Glomerular endothelial cell (primary cell): ENCODE measurements at regions not wholly inside any gene's neighbourhood (a gene's known extent, or its start where the extent isn't known, plus 50 kb on each side); places are given as distances from the start of the nearest gene placed in this dataset.

ENCODE experiments used
- DNase-seq: peaks from one replicate; pipeline ENCODE4 v3.0.0-alpha.2; 2011; ENCODE audit warnings: low read depth, low spot score; ENCODE audit errors: extremely low read depth

- no peak for DNase-seq
These were observed 85.6 kb downstream of the CD8B2 start for GRCh38 chr2:106572541-106573450.

GRCh38 chr2:106573773-106574172 lies 86.6 kb downstream of the CD8B2 start:
- DNase-seq = no peak

DNA sequence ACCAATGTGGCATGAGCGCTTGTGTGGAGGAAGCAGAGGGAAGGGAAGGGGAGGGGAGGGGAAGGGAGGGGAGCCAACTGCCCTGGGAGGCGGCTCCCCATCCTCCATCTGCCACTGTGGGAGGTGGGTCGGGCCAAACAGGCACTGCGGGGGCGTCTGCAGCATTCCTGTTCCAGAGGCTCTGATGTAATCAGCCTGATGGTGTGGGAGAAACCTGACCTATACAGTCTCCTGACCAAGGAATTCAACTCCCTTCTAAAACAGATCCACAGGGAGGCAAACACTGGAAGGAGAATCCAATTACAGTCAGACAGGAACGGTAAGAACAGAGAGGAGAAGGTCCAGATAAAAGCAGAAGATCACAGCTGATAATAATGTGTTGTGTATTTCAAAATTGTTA lies 88.8 kb downstream of the CD8B2 start:
- DNase-seq = no peak

- no peak for DNase-seq
These were observed 90.1 kb downstream of the CD8B2 start for GRCh38 chr2:106577255-106577651.

- DNase-seq = no peak
These were observed 92.6 kb downstream of the CD8B2 start for GRCh38 chr2:106579750-106580197.

DNA sequence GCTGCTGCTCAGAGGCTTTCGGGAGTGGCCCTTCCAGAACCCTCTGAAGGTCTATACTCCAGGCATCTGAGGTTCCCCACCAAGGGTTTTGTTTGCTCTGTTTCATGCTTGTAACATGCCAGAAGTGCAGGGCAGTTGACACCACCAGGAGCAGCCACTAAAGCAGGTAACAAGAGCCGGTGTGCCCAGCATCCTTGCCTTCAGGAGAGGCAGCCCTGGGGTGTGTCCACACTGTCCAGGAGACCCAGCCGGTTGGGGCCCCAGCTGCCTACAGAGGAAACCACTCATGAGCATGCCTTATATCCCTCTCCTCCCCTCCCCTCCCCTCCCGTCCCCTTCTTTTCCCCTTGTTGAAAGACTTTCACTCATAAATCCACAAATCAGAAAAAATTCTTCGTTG lies 93.1 kb downstream of the CD8B2 start:
- no peak for DNase-seq

DNA sequence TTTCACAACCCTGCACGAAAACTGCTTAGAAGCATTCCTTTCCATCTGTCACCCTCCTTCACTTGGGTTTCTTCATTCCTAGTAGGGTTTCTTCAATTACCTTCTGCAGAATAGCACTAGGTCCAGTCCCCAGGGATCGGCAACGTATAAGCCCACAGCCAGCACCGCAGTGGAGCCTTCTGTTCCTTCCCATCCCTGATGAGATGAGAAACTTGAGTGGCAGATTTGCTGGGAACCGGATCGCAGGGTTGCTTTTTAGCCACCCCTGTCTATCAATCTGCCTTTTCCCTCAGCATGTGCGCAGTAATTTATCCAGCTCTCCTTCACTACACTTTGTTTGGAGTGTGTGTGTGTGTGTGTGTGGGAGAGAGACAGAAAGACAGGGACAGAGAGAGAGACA lies 94.2 kb downstream of the CD8B2 start:
- DNase-seq = no peak

DNA sequence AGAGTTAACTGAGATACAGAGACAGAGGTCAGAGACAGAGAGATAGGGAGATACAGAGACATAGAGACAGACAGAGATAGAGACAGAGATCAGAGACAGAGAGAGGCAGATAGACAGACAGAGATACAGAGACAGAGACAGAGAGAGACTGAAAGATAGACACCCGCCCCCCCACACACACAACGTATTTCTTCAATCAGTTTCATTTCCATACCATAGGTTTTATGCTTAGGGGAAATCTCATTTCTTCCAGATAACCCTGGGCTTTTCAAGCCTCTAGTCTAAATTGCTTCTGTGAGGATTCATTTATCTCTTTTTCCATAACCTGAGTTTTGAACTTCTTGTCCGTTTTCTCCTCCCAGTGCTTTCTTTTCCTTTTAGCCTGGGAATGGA lies 94.6 kb downstream of the CD8B2 start:
- no peak for DNase-seq

DNA sequence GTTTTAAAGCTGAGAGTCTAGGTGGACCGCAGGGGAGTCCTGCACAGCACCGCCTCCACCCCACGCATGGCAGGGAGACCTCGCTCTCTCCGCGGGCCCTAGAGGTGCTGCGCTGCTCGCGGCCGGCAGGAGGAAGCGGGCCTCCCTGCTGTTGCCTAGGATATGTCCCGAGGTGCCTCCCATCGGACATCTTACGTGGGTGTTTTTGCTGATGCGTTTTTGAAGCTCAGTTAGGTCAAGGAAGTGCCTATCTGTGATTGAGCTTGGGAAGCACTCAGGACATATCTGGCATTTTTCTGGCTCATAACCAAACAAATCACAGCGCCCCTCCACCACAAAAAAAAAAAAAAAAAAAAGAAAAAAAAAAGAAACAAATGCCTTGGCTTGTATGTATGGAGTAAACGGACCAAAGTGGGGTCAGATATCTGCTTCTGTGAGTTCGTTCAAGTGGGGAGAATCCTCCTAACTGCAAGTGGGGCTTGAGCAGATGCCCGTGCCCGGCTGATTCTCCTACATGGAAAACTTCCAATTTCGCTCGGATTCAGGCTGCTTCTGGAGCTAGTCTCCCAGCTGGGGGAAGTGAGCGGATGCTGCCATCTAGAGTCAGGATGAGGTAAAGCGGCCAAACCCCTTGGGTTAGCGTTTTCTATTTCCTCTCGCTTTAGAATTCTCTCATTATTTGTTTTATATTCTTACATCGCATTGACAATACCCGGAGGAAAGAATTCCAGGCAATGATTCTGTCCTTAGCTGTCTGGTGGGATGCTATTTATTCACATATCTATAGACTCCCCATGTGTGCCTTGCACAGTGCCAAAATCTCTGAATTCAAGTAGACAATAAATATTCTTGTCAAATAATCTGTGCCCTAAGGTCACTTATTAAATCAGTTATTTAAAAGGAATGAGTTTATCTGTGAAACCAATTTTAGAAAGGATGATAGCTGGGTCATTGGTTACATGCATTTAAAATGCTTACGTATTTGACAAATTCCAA lies 95.3 kb downstream of the CD8B2 start:
- peak; percentile 67 for DNase-seq

GRCh38 chr2:106584304-106584954 lies 97.3 kb downstream of the CD8B2 start:
- DNase-seq = no peak

GRCh38 chr2:106596844-106597243 lies 109.7 kb downstream of the CD8B2 start:
- no peak for DNase-seq

- DNase-seq = no peak
These were observed 112.4 kb downstream of the CD8B2 start for GRCh38 chr2:106599540-106599939.

- no peak for DNase-seq
These were observed 114.9 kb downstream of the CD8B2 start for GRCh38 chr2:106602042-106602441.

DNA sequence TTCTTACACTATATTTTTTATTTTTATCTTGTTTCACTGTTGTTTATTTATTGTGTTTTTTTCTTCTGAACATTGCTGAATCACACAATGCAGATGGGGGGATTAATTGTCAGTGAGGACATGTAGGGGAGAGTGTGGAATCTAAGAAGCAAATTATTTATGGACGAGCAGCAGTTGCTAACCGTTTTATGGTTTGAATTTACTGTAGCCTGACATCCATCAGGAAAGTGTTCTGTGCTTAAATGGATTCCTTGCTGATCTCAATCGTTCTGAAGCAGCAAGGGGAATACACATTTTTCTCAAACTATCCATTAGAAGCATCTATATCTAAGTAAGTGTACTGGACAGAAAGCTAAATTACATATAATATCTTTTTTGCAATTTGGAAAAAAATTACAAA lies 119.5 kb downstream of the CD8B2 start:
- DNase-seq = no peak

DNA sequence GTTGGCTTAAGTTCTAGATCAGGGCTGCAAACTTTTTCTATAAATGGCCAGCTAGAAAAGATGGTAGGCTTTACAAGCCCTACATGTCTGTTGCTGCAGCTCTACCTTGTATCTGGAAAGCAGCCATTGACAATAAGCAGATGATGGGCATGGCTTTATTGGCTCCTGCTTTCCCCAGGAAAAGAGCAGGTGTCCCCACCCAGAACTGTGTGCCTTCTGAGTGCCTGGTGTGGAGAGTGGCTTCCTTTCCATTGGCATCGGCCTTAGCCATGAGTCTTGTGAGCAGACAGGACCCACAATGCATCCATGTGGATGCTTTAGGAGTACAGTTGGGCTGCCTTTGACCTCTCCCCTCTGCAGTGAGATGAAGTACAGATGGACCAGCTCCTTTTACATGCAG lies 120.2 kb downstream of the CD8B2 start:
- no peak for DNase-seq

GRCh38 chr2:106609780-106610179 lies 122.6 kb downstream of the CD8B2 start:
- DNase-seq = no peak

- DNase-seq = no peak
These were observed 127.5 kb downstream of the CD8B2 start for GRCh38 chr2:106614511-106615291.

DNA sequence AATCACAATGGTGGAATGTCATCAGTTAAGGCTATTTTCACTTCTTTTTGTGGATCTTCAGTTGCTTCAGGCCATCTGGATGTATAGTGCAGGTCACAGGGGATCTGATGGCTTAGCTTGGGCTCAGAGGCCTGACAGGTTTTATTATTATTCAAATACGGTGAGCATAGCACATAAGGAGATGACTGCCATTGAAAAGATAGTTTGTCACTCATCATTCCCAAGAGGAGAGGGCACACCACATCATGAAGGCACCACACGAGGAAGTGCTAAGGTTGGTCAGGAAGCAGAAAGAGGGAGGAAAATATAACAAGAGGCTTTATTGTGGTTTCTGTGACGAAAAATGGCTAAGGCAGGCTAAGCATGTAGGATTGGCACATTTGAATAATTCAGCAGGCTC lies 131.4 kb downstream of the CD8B2 start:
- DNase-seq = no peak

DNA sequence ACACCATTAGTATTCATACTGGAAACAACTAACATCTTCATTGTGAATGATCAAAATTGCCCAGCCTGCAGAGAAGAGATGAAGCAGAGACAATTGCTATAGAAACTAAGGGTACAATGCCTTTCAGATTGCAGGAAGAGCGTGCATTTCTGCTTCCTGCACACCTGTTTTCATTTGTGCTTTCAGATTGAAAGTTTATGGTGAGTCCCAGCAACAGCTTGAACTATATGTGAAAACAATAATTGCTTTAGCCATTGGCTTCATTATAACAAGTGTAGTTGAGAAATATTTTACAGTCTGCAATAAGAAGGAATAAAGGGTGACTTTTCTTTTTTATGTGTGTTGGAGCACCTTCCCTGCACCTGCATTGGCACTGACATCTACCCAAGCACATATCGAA lies 136.3 kb downstream of the CD8B2 start:
- no peak for DNase-seq

DNA sequence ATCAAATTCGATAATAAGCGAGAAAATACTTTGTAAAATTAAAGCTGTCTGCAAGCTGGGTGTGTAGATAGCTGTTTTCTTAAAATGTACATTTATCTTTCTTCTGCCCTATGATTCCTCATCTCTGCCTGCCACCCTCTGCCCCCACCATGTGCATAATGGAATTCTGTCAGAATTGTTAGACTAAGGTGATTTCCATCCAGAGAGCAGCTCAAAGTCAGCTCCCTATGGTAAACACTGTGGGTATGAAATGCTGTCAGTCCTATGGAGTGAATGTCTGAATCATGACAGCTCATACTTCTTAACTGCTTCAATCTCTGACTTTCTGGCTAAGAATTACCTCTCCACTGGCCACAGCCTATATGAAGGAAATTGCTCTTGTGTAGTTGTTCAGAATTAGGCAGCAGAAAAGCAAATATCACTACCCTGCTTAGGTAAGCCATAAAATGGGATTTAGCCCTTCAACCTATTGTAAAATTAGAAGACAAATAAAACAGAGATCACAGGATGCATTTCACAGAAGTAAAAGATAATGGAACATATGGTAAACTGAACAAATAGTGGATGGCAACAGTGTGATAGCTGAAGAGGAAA lies 137.7 kb downstream of the CD8B2 start:
- no peak for DNase-seq
